Stimulated activated CD4-positive, alpha-beta T cell treated with anti-CD3 and anti-CD28 coated beads, Interleukin-1b, Interleukin-23, amount 100 ng/mL, for 48 hours (primary cell): ENCODE measurements at regions not wholly inside any gene's neighbourhood (a gene's known extent, or its start where the extent isn't known, plus 50 kb on each side); places are given as distances from the start of the nearest gene placed in this dataset.
A peak's percentile ranks its signal among the peaks of the same experiment; 100 is the strongest.

Experiments used
- DNase-seq: peaks from one replicate; pipeline ENCODE4 v3.0.0-alpha.2; 2020

DNA sequence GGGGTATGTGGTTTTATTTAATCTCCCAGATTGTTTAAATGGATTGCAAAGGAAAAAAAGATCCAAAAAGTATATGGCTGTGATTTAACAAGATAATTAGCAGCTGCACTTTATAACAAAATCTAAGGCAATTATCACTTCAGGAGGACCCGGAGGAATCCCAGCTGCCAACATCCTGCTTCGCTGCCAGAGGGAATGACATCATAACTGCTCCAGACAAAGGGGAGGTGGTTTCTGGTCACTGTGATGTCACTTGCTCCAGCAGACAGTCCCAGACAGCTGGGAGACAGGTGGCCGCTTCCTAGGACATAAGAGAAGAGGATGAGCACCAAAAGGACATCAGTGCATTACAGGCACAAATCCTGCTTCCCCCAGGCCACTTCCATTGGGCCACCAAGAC lies 371.0 kb downstream of the BCOR start:
- no peak for DNase-seq

DNA sequence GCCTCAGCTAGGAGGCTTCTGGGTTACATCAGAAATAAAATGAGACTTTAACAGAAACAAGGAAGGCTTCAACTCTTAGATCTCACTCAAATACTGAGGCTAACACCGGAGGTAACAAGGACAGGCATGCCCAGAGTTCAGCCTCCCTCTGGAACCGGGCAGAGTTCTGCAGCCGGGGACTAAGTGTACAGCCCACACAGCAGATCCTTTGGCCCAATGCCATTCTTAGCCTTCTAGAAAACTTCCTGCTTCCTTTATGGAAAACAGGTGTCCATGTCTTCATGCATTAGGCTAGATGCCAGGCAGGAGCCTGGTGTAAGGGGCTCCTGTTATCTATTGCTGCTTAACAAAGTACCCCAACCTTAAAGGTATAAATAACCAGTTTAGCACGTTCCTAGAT lies 369.7 kb downstream of the BCOR start:
- no peak for DNase-seq

DNA sequence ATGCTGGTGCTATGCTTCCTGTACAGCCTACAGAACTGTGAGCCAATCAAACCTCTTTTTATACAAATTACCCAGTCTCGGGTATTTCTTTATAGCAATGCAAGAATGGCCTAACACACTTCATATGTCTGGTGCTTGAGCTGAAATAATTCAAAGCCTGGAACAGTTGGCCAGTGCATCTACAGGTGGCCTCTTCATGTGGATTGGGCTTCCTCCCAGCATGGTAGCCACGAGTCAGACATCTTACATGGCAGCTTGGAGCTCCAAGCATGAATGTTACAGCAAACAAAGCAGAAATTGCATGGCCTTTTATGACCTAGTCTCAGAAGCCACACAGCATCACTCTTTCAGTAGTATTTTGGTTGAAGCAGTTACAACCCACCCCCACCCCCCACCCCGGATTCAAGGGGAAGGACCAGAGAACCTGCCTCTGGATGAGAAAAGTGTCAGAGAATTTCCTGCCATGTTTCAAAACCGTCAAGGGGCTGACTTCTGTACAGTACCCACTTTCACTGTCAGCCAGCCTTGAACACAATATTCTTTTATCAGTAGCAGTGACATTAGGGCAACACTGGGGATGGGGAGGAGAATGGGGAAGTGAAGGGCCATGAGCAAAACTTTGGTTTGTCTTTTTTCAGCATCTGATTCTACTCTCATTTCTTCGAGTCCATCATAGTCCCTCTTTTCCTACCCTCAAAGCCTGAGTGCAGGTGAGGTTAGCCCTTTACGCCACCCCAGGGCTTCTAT lies 368.7 kb downstream of the BCOR start:
- DNase-seq = no peak

DNA sequence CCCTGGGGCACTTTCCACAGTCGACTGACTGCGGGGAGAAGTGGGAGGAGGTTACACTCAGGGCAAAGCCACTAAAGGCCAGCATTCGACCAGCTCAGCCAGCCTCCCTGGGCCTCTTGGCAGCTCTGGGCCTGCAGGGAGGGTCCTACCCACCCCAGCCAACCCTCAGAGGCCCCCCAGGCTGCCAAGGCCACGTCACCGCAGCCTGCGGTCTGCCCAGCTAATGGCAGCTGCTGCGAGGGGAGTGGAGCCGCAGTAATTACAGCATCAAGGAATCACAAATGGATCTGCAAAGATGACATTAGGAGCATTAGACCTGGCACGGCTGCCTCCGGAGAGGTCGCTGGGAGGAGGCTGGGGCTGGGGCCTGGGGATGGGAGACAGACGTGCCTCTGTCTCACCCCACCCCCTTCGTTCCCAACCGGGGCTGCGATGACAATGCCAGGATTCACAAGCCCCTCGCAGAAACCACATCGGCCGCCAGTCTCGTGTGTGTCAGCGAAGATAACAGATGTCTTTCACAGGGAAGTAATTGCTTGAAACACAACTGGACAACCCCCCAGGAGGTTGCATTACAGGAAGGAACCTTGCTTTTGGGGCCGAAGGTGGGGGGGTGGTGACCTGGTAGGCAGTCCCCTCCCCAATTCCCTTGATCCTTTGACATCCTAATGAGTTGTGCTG lies 367.6 kb downstream of the BCOR start:
- no peak for DNase-seq

DNA sequence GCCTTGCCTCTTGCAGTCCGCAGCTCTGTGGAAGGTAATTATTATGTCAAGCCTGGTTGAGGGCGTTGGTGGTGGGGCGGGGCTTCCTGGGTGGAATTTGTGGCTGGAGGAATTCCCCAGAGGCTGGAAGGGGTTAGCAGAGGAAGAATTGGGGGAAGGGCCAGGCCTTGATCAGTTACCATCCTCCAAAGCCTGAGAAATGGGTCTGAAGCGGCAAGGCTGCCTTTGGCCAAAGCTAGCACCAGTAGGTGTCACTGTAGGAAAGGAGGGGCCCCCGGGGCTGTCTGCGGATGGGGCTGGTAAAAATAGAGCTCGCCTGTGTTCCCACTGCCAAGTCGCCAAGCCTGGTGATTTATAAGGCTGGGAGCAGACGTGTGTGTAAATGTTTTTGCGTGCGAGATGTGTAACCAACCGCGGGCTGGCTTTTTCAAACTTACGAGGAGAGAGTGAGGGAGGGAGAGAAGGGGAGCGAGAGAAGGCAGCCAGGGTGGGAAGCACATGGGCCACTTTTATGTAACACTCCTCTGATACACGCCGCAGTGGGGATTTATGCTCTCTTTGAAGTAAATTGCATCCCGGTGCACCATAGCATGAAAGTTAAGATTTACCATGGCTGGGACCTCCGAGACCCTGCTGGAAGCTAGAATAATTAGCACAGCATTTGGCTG lies 367.0 kb downstream of the BCOR start:
- DNase-seq = peak; percentile 59

DNA sequence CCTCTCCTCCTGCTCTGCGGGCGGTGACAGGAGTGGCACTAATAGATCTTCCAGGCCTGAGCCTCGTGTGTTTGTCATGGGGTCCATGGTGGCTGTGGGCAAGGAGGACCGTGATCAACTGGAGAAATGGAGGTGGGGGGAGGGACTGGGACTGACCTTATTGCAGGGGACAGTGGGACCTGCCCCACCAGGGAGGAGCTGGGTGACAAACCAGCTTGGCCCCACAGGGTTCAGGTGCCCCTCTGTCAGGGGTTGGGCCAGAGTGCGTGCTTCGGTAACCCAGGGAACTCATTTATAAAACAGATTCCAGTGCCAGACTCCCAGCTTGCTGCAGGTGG lies 366.5 kb downstream of the BCOR start:
- no peak for DNase-seq

DNA sequence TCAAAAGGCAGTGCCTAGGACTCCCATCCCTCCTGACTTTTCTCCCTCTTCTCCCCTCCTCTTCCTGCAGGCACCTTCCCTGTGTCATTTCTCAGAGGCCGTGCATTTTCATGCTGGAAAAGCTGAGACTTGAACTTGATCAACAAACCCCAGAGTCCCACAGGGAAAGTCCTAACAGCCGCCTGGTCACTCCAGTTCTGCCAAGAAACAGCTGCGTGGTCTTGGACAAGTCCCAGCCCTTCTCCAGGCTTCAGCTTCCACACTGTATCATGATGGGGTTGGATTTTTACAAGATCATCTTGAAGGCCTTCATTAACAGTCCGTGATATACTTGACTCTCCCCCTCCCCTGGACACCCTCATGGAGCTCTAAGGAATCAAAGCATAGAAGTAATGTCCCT lies 366.0 kb downstream of the BCOR start:
- no peak for DNase-seq

DNA sequence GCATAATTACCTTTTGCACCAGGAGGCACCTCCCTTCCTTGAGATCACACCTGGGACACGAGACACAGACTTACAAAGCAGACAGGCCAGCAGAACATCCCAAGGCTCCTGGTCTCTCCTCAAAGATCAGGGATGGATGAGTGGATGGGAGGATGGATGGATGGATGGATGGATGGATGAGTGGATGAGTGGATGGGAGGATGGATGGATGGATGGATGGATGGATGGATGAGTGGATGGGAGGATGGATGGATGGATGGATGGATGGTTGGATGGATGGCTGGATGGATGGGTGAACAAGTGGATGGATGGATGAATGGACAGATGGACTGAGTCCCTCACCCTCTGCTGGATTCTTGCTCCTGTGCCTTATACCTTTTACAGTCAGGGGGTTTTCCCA lies 364.0 kb downstream of the BCOR start:
- DNase-seq = no peak

DNA sequence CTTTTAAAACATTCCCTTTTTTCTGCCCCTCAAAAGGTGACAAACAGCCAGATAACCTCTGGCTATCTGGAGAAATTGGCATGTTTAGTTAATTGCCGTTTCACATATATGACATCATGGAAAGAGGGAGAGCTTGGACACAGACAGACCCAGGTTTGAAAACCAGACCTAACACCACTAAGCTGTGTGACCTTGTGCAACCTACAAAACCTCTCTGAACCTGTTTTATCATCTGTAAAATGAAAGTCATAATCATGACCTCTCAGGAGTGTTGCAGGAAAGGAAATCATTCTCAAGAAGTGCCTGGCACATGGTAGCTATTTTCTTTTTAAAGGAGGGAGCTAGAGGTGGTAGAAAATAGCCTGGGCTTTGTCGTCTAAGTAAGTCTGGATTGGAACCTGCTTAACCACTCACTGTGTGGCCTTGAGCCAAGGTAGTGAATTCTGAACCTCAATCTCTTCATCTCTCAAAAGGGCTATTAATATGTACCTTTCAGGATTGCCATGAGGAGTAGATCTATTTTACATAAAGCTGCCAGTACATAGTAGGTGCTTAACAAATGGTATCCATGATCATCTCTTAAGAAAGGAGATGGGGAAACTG lies 363.5 kb downstream of the BCOR start:
- DNase-seq = no peak

DNA sequence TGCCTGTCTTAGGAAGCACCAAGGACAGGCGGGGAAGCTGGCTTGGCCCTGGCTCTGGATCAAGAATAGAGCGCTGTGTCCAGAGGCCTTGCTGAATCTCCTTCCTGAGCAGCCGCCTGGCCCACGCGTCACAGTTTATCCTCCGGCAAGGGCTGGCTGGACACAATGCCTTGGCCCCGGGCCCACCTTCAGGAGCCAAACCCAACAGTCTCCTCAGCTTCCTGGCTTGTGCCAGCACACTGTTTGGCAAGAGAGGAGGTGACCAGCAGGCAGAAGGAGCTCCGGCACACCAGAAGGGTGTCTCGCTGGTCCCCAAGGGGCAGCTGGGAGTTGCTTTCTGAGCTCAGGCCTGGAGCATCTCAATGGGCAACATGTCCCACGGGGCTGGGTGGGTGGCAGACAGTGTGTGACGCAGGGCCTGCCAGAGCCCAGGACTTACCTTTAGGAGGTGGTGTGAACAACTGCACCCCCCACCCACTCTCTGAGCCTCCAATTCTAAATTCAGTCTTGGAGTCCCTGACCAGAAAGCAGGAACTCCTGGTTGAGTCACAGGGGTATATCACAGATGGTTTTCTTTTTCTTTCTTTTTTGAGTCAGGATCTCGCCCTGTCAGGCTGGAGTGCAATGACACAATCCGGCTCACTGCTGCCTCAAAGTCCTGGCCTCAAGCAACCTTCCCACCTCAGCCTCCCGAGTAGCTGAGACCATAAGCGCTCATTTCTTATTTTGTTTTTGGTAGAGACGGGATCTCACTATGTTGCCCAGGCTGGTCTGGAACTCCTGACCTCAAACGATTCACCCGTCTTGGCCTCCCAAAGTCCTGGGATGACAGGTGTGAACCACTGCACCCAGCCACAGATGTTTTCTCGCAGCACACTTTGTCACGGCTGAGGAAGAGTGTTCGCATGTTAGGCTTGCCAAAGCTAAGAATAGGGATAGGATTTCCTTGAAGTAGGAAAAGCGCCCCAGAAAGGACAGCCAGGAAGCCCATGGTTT lies 361.2 kb downstream of the BCOR start:
- DNase-seq = peak; percentile 5

DNA sequence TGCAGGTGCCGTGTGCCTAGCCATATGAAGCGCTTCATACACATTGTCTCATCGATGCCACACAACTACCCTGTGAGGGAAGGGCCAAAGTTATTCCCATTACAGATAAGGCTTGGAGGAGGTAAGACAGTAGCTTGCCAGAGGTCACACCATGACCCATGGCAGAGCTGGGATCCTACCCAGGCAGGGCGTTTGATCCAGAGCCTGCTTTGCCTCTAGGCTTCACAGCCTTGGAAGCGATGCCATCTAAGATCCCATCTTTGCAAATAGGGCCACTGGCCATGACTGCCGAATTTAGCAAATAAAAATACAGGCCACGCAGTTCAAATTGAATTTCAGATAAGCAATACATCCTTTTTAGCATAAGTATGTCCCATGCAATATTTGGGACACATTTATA lies 358.2 kb downstream of the BCOR start:
- no peak for DNase-seq

DNA sequence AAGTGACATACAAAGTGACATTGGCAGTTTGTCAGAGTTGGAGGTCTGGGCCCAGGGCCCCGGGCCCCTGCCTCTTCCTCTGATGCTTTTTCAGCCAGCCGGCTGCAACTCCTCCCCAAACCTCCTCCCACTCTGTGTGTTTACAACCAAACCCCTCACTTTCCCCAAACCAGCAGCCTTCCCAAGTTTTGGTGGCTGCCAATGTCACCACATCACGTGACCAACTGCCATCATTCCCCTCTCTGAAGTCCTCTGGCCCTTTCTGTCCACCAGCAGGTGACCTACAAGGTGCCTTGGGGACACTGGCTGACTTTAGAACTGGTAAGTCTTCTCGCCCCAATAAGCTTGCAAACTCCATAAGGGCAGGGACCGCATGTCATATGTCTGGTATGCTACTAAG lies 357.7 kb downstream of the BCOR start:
- DNase-seq = no peak

DNA sequence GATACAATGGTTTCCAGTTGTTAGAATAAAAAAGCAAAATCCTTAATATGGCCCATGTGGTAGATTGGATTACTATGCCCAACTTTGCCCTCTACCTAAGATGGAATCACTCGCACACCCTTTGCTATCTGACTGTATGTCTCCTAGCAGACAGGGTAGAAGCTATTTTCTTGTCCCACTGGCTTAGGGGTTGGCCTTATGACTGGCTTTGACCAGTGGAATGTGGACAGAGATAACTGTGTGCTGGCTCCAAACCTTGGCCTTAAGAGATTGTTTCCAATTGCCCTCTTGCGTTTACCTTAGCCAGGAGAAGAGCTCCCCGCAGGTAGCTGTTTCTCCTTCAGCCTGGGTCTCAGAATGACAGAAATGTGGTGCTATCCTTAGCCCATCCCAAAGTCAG lies 355.9 kb downstream of the BCOR start:
- DNase-seq = no peak

DNA sequence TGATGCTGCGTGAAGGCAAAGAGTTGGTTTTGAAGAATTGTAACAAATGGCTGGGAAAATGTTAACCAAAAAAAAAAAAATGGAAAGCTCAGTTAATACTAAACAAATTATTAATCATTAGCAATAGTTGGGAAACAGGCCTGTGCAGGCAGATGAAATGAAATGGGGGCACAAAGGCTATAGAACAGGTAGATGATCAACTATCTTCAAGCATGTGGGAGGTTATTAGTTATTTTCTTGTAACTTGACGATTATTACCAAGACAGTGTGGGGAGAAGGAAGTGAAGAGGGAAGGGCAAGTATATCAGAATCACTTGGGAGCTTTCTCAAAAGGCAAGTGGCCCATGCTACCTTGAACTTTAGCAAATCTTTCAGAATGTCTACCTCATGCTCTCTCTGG lies 351.9 kb downstream of the BCOR start:
- DNase-seq = no peak

DNA sequence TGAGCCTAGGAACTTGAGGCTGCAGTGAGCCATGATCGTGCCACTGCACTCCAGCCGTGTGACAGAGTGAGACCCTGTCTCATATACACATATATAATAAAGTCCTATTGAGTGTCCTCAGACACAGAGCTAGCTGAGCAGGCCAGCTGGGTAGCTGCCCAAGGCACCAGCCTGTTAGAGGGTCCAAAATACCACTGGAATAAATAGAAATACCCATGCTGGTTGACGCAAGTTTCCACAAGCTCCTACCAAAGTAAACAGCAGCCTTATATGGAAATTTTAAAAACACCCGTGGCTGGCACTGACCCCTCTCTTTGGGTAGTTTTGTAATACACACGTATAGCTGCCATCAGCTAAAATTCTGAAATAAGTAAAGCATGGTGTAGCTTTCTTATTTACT lies 348.6 kb downstream of the BCOR start:
- no peak for DNase-seq

DNA sequence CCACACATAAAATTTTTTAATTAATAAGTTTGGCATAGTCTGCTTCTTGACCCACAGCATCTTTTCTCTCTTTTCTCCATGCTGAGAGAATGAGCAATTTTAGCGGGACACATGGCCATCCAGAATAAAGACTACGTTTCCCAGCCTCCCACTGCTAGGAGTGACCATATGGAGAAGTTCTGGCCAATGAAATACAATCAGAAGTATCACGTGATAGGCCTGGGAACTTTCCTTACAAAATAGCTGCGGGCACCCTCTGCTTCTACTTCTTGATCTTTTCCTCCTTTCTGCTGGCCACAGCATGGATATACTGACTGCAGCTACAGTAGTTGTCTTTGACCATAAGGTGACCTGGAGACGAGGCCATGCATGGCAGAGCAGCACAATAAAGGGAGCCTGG lies 348.0 kb downstream of the BCOR start:
- DNase-seq = no peak

DNA sequence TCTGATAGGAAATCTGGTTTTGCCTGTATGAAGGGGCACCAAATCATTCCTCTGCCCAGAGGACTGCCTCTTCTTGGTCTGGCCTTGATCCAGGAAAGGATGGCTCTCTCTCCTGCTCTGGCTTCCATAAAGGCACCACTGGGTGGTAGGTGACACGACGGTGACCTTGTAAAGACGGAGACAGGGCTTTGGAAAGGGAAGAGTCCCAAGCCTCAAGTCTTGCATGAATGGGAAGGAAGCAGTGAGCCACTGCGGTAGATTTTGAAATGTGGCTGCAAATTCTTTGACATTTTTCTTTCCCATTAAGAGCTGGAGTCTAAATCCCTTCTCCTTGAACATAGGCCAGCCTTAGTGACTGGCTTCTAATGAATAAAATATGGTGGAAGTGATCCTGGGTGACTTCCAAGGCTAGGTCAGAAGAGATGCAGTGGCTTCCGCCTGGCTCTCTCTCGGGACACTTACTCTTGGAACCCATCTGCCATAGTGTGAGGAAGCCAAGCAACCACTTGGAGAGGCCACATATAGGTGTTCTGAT lies 347.4 kb downstream of the BCOR start:
- DNase-seq = no peak

DNA sequence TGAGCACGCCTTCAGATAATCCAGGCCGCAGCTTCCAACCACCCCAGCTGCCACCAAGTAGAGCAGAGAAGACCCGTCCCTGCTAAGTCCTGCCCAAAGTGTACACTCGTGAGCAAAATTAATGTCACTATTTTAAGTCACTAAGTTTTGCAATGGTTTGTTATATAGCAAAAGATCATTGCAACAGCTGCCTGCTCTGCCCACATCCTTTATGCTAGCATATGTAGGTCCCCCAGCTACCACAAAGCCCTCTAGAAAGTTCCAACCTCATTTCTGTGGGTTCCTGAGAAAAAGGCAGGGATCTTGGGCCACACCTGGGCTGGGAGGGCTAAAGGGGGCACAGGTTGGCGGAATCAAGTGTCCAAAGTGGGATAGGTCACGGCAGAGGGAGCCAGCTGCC lies 346.9 kb downstream of the BCOR start:
- DNase-seq = no peak

DNA sequence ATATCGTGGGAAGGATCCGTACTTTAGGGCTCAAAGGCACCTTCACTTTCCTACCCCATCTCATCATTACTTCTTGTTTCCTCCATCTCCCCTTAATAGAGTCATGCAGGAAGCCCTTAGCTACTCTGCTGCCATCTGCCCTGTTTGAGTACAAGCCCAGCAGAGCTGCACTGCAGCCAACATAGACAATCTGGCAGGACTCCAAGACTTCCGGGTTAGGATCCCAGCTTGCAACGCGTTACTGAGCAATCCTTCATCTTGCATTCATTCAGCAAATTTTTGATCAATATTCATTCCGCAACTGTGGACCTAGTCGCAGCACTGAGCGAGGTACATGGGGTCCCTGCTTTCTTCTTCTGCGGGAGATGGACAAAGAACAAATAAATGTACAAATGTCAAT lies 344.9 kb downstream of the BCOR start:
- no peak for DNase-seq

DNA sequence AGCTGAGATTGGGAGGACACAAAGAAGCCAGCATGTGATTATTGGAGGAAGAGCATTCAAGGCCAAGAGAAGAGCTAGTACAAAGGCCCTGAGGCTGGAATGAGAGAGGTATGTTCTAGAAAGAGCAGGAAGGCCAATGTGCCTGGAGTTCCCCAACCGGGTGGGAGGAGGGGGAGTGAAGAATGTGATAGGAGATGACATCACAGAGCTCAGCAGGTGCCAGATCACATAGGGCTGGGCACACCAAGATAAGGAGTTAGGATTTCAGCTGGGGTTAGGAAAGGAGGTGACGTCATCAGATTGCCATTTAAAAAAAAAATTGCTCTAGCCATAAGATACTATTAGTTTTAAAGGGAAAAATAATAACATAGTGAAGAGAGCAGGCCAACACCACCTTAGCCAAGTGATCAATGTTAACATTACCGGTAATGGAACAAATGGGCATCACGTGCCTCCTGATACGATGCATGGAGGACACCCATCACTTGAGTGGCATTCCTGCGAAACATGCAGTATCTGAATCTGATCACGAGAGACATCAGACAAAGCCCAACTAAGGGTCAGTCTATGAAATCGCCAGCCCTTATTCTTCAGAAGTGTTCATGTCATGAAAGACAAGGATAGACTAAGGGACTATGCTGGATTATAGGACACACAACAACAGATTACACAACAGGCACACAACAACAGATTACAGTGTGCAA lies 344.3 kb downstream of the BCOR start:
- no peak for DNase-seq

DNA sequence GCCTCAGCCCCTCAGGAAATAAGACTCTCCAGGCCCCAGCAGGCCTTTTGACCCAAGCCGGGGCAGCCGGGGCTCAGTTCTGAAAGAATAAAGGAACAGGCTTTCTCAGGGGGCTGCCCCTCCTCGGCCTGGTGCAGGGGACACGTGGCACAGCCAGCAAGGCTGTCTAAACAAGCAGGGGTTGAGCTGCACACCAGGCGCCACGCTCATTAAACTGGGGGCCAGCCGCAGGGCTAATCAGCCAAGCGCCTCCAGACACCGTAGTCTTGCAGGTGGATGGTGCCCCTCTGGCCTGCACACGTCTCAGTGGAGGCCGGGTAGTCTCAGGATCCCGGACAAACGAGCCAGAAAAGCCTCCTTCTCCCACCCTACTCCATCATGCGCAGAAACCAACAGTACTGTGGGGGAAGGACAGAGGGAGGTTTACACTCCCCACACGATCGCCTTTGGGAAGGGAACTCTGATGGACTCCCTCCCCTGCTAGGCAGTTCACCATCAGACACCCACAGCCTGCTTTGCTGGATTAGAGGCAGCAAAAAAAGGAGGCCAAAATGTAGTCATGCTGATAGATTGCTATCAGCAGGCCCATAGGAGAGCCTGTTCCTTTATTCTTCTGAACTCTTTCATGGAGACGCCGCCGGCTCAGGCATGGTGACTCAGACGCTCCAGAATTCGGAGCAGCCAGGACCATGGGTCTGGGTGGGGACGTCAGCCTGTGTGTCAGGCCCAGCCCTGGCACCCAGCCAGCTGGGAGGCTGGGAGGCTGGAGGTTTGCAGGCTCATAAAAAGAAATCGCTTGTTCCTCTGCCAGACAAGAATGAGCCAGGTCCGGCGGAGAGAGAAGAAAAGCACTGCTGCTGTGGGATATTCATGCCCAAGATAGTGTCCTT lies 342.4 kb downstream of the BCOR start:
- no peak for DNase-seq
